HG02588 (cell line): ENCODE measurements at regions not wholly inside any gene's neighbourhood (a gene's known extent, or its start where the extent isn't known, plus 50 kb on each side); places are given as distances from the start of the nearest gene placed in this dataset.

Source experiments
- ATAC-seq: cut with Tn5 transposase; IDR thresholded peaks from one replicate; pipeline ENCODE4 v1.9.1; 2021; ENCODE audit warnings: mild to moderate bottlenecking, moderate library complexity; ENCODE audit not compliant: unreplicated experiment

DNA sequence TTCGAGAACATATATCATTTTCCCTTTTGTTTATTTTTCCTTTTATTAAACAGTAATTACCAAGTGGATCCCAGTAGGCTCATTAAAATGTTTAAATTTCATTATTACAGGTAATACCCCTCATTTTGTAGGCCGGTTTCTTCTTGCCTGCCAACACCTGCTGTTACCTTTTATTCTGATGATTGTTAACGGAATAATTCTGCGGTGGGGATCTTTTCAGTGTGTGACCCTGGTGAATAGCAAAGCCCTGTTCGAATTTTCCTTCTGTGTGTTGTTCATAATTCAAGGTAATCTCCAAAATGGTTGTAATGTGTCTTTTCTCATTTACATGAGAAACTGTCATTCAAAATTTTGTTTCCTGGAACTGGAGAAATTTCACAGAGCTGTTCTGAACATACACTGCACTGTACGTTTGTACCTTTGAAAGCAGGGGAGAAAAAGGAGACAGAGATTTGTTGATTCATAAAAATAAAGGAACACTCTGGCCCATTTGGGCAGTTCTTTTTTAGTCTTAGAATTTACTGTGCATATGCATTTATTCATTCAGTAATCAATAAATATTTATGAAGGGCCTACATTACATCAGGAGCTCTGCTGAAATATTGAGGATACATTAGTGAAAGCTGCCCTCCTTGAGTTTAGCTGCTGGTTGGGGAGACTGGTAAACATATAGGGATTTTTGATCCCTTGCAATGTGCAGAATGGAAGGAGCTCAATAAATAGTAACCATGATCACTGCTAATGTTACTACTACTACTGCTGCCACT, 502.0 kb downstream of the QKI start:
- no peak for ATAC-seq

DNA sequence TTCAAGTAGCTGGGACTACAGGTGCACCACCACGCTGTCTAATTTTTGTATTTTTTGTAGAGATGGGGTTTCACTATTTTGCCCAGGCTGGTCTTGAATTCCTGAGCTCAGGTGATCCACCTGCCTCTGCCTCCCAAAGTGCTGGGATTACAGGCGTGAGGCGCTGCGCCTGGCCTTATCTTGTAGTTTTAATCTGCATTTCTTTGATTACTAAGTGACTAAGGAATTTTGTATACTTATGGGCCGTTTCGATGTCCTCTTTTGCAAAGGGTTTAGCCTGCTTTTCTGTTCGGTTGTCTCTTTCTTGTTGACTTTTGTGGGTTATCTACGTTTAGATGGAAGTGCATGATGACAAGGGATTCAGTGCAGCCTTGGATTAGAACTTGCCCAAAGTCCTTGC, 500.6 kb downstream of the QKI start:
- ATAC-seq: no peak

DNA sequence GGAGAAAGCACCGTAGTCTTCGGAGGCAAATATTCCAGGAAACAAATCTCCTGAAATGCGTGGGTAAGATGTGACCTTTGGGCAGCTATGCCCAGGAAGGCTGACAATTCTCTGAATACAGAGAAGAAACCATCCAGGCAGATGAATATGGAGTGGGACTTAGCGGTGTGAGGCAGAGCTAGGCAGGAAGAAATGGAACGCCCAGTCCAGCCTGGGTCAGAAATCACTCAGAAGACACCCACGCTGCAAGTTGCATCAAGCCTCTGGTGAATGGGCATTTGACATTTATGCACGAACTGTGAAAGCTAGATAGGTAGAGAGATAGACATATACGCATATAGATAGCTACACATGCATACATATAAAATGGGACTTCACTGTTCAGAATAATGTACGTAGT, 498.5 kb downstream of the QKI start:
- ATAC-seq: no peak

DNA sequence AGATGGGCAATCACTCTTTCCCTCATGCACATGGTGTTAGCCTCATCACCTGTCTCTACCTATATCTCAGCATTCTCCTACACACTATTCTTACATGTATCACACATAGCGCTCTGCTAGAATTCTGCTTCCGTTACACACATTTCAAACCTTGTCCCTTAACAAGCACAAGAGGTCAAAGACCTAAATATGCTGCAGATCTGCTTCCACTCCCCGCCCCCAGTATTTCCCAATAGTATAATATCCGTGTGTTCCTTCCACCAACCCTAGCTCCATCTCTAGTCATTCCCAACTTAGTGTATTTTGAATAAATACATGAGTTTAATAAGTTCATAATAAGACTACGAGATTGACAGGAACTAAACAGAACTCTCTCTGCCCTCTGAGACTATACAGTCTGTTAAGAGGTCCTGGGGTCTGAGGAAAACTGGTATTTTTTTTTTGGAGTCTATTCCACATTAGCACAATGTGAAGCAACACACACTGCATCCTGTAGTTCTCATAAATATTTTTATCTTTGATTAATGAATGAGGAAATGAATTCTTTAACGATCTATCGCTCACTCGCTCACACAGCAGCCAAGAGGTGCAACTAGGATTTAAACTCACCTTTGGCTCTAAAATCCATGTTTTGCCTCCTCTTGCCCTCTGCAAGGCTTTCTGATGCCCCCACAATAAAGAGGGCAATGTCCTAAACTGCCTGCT, 491.6 kb downstream of the QKI start:
- ATAC-seq: no peak

DNA sequence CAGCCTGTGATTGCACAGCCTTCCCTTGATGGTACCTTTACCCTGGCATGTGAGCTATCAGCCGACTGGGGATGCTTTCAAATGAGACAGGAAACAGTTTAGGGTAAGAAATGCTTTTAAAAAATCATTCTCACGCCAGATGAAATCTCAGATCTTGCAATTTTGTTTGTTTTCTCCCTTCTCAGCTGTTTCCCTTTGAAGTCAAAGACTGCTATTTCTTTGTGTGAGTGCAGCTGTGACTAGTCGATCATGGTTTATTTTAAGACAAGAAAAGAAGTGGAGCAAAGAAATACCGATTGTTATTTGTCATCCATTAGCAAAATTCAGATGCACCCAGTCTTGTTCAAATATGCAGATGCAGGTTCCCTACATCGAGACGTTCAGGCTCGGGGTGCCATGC, 489.7 kb downstream of the QKI start:
- ATAC-seq: no peak

DNA sequence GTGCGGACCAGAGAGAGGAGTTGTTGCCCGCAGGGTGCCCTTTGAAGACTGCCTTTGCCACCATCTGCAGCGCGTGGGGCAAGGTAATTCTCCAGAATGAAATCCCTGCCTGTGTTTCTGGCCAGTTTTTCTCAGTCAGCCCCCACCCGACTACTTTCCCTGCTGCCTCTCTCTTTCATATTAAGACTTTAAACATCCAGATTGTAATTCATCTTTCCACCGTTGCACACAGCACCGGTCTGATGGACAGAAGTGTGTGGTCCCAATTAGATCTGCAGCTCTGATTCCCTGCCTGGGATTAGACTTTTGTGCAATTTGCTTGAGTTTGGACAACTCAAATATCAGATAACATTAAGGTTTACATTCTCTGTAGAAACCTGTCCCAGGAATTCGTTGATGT, 489.0 kb downstream of the QKI start:
- no peak for ATAC-seq

DNA sequence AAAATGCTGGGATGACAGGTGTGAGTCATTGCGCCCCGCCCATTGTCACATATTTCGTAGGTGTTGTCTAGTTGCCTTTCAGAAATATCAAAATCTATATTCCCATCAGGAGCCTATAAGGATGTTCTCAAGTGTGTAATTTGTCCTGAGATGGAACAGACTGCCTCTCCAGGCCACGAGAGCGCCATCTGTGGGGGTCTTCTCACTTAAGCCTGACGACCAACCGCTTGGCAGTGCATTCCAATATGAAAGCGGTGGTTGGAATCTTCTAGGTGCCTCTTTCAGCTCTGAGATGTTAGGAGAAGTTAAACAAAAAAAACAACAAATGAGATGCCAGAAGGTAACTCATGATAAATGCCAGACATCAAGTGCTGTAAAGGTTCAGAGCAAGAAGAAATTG, 488.5 kb downstream of the QKI start:
- no peak for ATAC-seq

DNA sequence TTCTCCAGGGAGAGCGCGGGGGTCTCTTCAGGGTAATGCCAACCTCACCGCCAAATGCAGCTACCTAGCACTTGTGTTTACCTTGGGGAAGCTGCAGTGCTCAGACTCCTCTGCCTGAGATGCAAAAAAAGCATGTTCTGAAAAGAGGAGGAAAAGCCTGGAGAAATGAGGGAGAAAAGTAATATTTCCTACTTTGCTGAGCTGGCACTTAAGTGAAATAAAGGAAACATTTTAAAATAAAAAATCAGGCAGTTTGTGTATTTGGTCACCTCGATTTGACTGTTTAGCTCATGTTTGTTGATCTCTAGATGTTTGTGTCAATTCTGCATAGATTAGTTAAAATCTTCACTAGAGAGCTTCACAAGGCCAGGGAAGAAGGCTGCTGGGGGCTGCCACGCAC, 487.2 kb downstream of the QKI start:
- no peak for ATAC-seq

DNA sequence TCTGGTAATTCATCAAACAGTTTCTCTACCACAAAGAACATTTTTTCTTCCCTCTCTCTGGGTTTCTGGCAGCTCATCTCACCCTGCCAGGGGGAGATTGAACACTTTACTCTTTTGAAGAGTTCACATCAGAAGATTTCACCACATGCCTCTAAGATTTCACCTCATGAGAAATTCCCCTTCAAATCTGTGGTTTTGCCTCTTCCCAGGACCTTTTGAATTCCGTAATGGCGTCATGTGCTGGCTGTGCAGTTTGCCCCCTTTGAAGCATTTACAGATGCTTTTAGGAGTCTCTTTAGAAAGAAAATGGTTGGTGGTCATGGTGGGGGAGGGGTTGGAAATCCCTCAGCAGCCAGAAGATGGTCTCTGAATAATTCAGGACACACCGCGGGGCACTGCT, 486.1 kb downstream of the QKI start:
- ATAC-seq: no peak

DNA sequence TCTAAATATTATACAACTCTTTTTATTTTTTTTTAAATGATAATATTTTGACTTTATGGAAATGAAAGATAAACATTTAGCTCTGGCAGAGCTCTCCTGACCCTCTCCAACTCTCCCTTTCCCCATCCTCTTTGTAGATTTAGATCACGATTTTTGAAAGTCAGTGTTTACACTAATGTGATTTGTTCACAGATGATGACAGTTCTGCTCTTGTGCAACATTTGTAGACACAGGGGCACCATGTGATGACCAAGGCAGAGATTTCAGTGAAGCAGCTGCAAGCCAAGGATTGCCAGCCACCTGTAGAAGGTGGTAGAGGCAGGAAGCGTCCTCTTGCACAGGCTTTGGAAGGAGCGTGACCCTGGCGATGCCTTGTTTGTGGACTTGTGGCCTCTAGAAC, 483.2 kb downstream of the QKI start:
- no peak for ATAC-seq

DNA sequence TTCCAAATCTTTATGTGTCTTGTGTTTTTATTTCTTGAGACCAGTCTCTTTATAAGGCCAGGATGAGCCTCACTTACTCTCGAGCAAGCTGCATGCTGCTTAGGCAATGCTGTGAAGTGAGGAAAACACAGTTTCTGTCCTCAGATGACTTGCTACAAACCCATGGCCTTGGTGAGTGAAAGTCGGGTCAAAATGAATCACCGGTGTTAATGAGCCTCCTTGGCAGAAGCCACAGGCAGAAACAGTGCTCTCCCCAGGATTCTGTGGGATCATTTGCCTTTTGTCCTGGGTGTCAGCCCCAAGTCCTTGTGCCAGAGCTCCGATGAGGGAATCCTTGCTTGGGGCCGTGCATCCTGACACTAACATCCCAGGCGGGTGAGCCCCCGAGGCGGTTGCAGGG, 482.5 kb downstream of the QKI start:
- ATAC-seq: no peak

DNA sequence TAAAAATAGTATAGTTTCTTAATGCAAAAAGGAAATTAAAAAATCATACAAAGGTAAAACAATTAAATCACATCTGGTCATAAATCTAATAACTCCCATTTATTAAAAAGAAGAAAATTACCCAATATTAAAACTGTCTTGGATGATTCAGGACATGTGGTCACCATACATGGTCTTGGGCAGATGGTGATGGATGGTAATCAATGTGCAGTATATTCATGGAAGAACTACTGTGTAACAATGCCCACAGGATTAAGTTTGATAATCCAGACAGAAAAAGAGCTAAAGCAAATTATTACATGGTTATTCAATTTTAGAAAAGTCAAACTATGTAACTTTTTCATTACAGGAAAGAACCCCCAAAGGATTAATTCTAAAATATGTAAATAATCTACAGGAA, 480.6 kb downstream of the QKI start:
- ATAC-seq: no peak

DNA sequence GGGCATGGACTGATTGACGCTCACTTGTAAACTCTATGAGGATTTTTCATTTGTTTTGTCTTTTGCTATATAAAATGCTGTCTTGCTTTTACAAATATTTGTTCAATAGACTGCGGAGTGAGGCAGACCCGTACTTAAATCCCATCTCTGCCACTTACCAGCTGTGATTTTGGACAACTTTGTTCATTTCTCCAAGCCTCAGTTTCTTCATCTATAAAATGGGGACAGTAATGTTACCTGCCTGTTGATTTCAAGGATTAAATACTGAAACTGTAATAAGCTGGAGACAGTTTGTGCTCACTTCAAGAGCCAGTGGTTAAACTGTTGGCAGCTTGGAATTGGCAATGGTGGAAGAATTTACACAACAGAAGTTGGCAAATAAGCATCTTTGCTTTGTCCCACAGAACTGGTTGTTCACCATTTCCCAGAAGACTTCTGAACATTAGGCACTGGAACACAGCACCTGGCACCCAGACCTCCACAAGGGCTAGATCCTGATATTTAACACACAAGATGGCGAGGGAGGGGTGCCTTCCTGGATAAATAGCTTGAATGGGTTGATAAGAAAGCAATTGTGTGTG, 479.2 kb downstream of the QKI start:
- no peak for ATAC-seq

DNA sequence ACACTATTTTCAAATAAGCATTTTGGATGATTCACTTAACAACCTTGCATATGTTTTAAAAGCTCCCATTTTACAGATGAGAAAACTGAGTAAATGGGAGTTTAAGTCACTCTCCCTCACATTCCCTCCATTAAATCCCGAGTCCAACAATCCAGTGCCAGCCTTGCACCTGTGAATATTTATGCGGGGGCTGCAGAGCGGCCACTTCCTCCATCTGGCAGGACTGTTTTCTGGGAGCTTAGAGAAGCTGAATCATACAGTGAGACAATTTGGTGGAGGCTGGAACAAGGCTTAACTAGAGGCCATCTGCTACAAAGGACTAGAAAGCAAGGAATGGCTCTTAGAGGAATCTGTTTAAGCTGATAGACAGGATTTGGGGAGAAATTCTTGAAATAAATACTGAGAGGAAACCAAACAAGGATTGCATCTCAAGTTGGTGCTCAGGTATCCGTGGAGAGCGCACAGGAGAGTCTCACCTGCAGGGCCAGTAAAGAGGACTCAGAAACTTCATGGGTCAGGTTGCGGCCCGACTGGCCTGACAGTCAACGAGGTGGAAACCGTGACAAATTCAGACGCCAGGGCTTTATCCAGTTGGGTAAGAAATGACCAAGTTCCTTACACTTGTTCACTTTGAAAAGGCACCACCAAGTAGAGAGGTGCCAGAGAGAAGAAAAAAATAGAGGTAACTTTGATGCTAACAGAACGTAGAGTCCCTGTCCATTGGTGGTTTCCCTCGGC, 478.5 kb downstream of the QKI start:
- ATAC-seq: no peak

DNA sequence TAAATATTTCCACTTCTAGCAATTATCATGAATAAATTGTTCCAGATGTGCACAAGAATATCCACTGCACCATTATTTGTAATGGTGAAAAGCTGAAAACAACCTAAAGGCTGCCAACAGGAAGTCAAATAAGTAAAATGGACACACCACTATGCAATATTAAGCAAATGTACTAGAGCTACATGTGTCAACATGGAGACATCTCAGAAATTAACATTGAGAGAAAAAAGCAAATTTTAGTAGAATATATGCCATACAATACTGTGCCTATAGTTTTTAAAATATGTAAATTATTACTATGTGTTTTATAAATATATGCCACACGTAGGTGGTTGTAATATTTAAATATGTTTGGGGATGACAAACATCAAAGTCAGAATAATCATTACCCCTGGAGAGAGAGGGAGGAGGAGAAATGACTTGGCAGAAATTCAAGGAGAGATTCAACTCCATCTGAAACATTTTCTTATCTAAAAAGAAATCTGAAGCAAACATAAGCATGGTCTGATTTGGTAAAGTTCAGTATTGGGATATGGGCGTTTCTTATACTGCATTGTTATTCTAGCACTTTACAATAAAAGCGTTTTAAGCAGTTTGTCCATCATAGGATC, 475.5 kb downstream of the QKI start:
- no peak for ATAC-seq

DNA sequence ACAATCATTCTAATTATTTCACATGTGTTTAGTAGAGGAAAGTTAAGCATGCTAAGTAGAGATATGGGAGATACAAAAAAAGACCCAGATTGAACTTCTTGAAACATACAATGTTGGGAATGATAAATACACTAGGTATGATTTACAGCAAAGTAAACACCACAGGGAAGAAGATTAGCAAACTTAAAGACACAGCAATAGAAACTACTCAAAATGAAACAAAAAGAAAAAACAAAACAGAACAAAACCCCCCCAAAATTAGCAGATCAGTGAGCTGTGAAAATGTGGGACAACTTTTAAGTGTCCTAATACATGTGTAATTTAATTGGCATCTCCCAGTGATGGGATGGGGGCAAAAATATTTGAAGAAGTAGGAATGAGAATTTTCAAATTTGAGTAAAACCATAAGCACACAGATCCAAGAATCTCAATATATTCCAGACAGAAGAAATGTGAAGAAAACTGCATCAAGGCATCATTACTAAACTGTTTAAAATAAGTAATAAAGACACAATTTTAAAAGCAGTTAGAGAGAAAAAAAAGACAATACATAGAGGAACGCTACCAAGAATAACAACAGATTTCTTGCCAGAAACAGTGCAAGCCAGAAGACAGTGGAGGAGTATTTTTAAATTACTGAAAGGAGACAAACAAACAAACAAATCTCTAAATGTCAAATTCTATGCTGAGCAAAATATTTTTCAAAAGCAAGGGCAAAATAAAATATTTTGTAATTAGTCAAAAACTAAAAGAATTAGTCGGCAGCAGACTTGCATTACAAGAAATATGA, 473.7 kb downstream of the QKI start:
- no peak for ATAC-seq

DNA sequence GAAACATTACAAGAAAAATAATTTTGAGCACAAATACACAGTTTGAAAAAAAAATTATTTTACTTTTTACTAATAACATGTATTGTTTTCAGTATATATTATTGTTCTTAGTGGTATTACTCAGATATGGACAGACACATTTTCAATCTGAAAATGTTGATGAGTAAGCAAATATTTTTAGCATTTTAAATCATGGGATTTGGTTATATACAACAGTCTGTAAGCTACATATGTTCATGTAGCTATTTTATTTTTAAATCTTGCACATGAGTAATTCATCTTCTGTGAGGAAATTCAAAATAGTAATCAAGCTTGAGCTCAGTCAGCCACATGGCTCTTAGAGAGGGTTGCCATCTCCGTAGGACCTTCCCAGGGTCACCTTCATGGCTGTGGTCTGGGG, 471.9 kb downstream of the QKI start:
- ATAC-seq: no peak

DNA sequence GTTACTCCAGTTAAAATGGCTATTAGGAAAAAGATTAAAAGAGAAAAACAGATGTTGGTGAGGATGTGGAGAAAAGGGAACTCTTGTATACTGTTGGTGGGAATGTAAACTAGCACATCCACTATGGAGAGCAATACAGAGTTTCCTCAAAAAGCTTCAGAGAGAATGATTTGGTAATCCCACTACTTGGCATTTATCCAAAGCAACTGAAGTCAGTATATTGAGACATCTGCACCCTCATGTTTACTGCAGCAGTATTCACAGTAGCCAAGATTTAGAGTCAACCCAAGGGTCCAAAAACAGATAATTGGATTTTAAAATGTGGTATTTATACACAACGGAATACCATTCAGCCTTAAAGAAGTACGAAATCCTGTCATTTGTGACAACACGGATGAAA, 469.5 kb downstream of the QKI start:
- no peak for ATAC-seq

DNA sequence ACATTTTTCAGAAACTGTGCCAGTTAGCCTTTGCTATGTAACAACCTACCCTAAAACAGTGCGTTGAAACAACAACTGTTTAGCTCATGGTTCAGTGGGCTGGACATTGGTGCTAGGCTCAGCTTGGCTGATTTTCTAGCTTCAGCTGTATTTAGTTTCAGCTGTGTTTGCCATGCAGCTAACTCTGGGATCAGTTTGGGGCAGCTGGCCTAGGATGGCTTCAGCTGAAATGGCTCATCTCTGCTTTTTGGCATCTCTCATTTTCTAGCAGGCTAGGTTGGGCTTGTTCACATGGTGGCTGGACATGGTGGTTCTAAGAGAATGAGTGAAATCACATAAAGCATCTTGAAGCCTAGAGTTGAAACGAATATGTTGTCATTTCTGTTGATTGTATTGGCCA, 464.2 kb downstream of the QKI start:
- ATAC-seq: no peak

DNA sequence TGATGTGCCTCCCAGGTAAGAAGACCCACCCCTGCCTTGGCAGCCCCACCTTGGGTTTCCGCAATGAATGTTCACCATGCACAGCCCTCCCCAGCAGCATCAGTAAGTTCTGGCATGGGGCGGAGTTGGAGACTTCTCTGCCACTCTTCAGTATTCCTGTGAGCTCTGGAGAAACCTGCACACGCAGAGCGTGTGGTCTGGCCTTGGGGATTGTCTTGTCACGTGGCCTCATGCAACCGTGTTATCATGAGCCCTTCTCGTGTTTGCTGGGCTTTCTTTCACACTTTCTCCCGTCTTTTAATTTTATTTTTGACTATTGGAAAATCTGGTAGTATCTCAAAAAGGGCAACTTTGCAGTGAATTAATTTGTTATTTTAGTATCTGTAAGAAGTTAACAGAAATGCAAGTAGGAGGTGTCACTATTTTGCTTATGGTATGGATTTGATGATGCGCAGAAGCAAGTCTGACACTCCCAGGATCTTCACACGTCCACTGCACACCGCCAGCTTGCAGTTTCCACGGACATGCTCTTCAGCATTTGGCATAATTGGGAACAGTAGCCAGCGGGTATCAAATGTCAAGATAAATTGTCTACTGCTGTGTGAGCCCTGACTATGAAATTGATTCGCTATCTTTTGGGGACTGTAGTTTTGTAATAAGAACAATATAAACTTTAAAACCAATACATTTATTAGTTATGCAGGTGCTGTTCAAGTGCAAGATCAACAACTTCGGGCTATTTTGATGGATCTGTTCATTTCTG, 463.5 kb downstream of the QKI start:
- no peak for ATAC-seq
